ENCODE measurements at regions not wholly inside any gene's neighbourhood (a gene's known extent, or its start where the extent isn't known, plus 50 kb on each side); places are given as distances from the start of the nearest gene placed in this dataset.

- intact Hi-C loops (cut with micrococcal nuclease): loop anchor here (10.0 kb wide), 1 partner anchor 195 kb away; the partner anchor contains the start of gene FAM43A
- H4K20me1 ChIP-seq (ENCODE audit: control insufficient read depth, insufficient read depth, low read length, poor library complexity, severe bottlenecking): no peaks in the 10 kb centered on the region
- H3K36me3 ChIP-seq (replicated peaks in 1 of 2; ENCODE audit: control extremely low read depth in 1 of 2, control insufficient read depth in 1 of 2, extremely low read depth in 1 of 2, insufficient read depth in 2 of 2, low read length in 1 of 2): no peaks in the 10 kb centered on the region
- H2AFZ ChIP-seq (ENCODE audit: insufficient read depth, low read depth, low read length, poor library complexity, severe bottlenecking): peak overlapping the region; percentile 39
- peaks cover 22% of the 10 kb centered on the region for H3K4me1 Mint-ChIP-seq
- CTCF ChIA-PET: interaction anchor here (0.7 to 1.7 kb wide), 2 partner anchors 116 to 227 kb away, joined by 3 to 5 read pairs; no protein-coding TSS in a partner anchor
- H3K79me2 ChIP-seq (ENCODE audit: control insufficient read depth, insufficient read depth, low read length): no peaks in the 10 kb centered on the region
- peaks cover 8% of the 10 kb centered on the region for H3K9me3 Mint-ChIP-seq (ENCODE audit: insufficient read depth)
- peak overlapping the region; percentile 49 for H3K4me3 Mint-ChIP-seq
- peaks cover 15% of the 10 kb centered on the region in 2 donors for H3K4me1 ChIP-seq (ENCODE audit: control insufficient read depth in 2 of 2, insufficient read depth in 2 of 2, low read length in 2 of 2)
- TF ChIP-seq EZH2 (IDR thresholded peaks at IDR 0.05; ENCODE audit: borderline replicate concordance, insufficient read depth, low read depth, low read length, poor library complexity, severe bottlenecking) (no peak), CTCF (IDR thresholded peaks at IDR 0.05) (no peak)
- peaks cover 1 to 15% (median 9%) of the 10 kb centered on the region in 3 donors for H3K9me3 ChIP-seq (ENCODE audit: control extremely low read depth in 1 of 3, control insufficient read depth in 2 of 3, insufficient read depth in 1 of 3, low read length in 2 of 3)
- peak overlapping the region; percentile 83 for H3K27ac Mint-ChIP-seq
- H3K9ac ChIP-seq (ENCODE audit: low read length): no peak overlapping the region
- H3K4me3 ChIP-seq (ENCODE audit: control extremely low read depth in 1 of 5, extremely low read depth in 1 of 5, insufficient read depth in 1 of 5, low read depth in 2 of 5, low read length in 4 of 5): no peak overlapping the region
- peak overlapping the region; percentile 56 for H3K4me2 ChIP-seq (replicated peaks; ENCODE audit: low read depth, low read length, poor library complexity, severe bottlenecking)
- H3K27me3 Mint-ChIP-seq: peaks cover 19% of the 10 kb centered on the region
- ATAC-seq (ENCODE audit: low read depth) (peak; percentile 85), DNase-seq (peak; percentile 66)
- WGBS (ENCODE audit: insufficient coverage): 64% methylated on average over 3 of the region's 12 CpGs
- POLR2A ChIA-PET: interaction anchor here (0.6 kb wide), 1 partner anchor 364 kb away, joined by 3 read pairs; no protein-coding TSS in a partner anchor
- no peak overlapping the region for H3K27ac ChIP-seq (ENCODE audit: low read length in 2 of 2)
- no peaks in the 10 kb centered on the region for H3K27me3 ChIP-seq (replicated peaks in 1 of 4; ENCODE audit: control extremely low read depth in 1 of 4, control insufficient read depth in 3 of 4, insufficient read depth in 4 of 4, low read length in 3 of 4)
These were observed 193.6 kb downstream of the FAM43A start for GRCh38 chr3:194879126-194879877.

All from B cell (primary cell).